ENCODE measurements at regions not wholly inside any gene's neighbourhood (a gene's known extent, or its start where the extent isn't known, plus 50 kb on each side); places are given as distances from the start of the nearest gene placed in this dataset.

GRCh38 chr4:44927399-44928380 is 201.3 kb upstream of the GNPDA2 start:
- DNase-seq, result peak; percentile 55 to 71

GRCh38 chr4:44916411-44916810 is 190.1 kb upstream of the GNPDA2 start:
- no peak for DNase-seq

DNA sequence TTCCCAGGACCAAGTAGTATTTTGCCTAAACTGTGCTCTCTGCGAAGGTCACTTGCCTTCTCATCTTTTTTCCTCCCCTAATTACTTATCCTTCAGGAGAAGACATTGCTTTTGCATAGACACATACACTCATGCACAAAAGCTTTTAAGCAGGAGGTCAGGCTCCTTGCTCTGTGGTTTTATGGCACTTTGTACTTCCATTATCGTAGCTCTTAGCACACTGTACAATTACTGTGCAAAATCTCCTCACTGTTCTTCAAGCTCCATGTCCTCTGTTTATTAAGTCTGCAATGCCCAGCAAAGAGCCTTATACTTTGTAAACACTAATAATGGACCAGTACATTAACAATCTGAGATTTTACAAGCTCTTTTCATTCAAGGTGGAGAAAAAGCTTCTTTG is 188.4 kb upstream of the GNPDA2 start:
- DNase-seq, result no peak

DNA sequence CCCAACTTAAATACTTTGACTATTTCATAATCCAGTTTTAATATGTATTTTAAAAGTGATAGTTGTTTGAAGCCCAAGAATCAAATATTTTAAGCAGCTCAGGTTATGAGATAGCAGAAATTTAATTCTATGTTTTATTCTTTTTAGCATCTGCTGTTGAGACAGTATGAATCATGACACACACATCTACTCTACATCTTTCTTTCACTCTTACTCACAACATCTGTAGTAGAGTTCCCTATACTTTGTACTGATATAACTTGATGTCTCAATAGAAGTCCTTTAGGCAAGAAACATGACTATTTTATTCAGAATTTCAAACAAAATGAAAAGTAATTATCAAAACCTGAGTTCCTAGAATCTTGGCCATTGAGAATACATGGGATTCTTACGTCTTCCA is 187.9 kb upstream of the GNPDA2 start:
- DNase-seq, result no peak

GRCh38 chr4:44912980-44913379 is 186.6 kb upstream of the GNPDA2 start:
- DNase-seq, result no peak

DNA sequence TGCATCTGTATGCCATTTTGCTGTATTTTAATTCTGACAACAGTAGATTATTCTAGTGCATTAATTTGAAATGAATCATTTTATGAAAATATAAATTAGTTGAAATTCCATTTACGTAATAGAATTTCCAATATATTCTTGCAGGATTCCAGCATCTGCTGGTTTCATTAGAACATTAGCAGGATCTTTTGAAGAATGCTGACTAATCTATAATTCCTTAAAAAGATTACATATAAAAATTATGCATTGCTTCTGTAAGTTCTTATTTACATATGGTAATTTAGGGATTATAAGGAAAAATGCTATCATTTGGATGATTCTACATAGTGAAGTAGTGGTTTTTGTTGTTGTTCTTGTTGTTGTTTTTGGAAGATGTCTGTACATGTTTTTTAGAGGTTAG is 182.2 kb upstream of the GNPDA2 start:
- DNase-seq, result no peak

DNA sequence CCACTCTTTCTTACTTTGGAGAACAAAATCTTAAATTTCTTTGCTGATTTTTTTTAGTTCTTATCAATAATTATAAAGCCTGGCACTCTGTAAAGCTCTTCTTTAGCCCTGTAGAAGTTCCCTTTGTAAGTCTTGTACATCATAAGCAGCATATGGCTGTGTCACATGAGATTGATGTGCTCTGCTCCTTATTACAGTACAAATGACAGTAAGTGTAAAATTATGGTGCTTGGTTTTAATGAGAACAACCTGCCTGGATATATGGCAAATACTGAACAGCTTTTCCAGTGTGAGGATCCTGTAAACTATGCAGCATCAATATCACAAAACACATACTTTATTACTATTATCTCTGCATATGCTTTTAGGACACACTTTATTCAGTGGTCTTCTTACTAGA is 145.9 kb upstream of the GNPDA2 start:
- DNase-seq, result no peak

DNA sequence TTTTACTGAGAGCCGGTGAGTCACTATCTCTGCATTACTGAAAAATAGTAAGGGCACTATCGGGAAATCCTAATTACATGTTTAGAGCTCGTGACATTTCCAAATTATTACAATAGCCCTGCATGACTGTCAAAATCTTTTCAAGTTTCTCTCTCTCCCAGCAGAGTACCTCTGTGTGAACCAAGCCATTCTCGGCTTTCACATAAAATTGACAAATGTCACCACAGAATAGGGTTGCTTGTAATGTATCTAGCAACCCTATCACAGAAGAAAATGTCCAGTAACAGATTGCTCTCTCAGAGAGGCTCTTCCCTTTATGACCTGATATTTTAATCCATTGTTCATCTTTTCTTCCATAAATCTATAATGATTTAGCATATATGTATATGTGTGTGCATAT is 144.8 kb upstream of the GNPDA2 start:
- DNase-seq, result no peak

GRCh38 chr4:44869985-44870384 is 143.6 kb upstream of the GNPDA2 start:
- DNase-seq, result no peak

DNA sequence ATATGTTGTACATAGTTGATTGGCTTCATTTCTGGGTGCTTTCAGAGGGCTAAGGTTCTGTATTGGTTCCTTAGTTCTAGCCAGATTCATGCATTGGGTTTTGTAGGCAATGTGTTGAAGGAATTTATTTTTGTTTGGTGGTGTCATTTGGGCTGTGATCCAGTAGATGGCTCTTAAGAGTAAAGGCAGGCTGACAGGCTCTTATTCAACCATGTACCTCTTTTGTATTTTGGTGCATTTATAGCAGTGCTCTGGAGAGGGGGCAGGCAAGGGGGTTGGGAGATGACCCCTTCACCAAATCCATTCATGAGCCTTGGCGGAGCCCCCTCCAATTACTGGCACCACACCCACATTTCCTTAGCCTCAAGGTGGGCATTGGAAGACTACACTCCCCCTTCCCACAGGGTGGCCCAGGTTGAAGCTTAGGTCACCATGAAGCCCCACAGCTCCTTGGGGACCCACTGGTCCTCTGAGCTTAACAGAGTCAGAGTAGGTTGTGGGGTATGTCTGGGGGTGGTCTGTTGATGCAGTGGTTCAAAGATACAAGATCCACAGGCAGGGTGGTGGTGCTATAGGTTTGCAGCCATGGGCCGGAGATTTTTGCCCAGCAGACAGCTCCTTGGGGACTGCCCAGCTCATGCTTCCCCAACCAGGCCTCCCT is 143.0 kb upstream of the GNPDA2 start:
- no peak for DNase-seq

GRCh38 chr4:44861756-44862155 is 135.4 kb upstream of the GNPDA2 start:
- DNase-seq, result no peak

DNA sequence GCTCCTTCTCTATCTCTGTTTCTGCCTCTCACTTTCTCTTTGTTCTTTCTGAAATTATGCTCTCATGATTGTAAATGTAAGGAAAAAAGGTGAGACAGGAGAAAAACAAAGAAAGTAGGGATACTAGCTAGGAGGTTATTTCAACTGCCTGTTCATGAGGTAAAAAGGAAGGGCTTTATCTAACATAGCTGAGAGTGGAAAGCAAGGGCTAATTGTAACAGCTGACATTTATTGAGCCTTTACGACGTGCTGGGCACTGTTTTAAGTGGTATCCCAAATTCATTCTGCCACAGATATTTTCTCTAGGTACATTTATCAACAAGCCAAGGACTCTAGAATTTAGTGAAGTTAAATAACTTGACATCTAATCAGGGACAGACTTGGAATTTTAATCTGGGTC is 133.1 kb upstream of the GNPDA2 start:
- no peak for DNase-seq

DNA sequence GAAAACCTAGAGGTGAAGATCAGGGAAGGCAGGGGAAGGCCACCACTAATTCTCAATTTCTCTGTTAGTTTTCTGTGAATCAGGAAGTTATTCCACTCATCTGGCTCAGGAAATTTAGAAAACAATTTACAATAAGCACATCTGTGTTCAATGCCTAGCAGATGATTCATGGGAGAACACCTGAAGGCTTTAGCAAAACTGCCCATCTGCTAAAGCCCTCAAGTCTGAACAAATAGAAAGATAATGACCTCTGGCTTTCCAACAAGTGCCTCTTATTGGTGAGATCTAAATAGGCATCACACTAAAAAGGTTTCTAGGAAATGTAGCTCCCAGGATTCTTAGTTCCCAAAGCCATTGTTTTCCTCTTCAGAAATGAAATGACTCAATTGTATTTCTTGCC is 122.1 kb upstream of the GNPDA2 start:
- no peak for DNase-seq

DNA sequence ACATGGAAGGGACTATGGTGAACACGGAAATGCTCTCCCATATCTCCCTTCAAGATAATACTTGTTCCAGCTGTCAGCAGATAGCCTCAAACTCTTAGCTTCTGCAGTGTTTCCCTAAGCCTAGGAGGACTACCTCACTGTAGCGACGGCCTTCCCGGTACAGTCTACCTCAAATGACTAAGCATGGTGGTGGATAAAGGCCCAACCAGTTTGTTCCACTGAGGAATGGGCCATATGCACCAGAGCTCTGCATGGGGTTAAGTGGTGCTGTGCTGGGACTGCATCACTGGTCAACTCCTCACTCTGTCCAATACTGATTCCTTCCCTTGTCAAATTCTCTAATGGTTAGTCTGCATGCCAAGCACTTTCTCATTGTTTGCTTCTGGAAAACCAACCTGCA is 119.6 kb upstream of the GNPDA2 start:
- no peak for DNase-seq

GRCh38 chr4:44845309-44845708 is 119.0 kb upstream of the GNPDA2 start:
- DNase-seq, result no peak

GRCh38 chr4:44842531-44842930 is 116.2 kb upstream of the GNPDA2 start:
- DNase-seq, result no peak

DNA sequence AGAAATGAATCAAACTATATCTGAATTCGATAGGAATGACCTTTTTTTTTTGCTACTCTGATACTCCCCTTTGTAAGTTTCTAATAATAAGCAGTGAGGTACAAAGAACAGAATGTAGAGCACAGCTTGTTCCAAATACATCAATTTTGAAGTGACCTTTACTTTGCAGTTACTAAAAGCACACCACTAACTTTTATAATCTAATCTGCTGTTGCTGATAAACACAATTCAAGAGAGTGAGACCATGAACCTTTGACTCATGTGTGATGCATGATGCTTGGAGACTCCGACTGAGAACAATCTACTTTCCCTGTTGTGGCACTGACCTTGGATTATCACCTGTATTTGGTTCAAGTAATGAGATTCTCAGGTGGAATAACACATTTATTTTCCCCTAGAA is 91.6 kb upstream of the GNPDA2 start:
- DNase-seq, result no peak

- DNase-seq, result no peak
Observed at GRCh38 chr4:44806071-44806470, 79.7 kb upstream of the GNPDA2 start.

DNA sequence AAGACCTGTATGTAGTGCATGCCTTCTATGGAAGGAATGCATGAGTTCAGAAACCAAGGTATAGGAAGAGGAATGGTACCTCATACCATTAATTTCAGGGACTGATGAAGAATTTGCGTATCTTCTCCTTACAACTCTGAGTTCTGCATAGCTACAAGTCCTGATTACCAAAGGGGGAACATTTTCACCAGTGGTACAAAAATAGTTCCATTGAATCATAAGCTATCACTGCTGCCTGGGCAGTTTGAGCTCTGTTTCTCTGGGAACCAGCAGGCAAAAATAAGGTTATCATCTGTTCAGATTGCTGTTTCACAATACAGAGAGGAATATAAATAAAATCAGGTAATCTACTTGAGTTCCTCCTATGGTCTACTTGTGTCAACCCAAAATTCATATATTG is 77.9 kb upstream of the GNPDA2 start:
- no peak for DNase-seq

DNA sequence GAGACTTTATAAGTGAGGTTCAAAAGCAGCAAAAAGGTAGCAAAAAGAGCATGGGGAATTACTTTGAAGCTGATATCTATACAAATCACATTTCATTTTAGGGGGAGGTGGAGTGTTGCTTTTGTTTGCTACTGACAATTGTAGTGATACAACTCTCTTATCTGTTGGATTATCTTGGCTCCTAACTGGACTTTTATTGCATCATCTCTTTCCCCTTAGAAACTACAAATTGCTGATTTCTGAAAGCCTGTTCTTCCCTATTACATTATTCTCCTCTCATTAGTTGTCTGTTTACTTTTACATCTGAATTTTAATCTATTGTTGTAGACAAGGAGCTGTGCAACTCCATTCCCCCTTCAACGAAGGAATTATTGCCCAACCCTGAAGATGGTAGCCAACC is 75.0 kb upstream of the GNPDA2 start:
- no peak for DNase-seq

- no peak for DNase-seq
Observed at GRCh38 chr4:44791831-44792230, 65.5 kb upstream of the GNPDA2 start.

DNA sequence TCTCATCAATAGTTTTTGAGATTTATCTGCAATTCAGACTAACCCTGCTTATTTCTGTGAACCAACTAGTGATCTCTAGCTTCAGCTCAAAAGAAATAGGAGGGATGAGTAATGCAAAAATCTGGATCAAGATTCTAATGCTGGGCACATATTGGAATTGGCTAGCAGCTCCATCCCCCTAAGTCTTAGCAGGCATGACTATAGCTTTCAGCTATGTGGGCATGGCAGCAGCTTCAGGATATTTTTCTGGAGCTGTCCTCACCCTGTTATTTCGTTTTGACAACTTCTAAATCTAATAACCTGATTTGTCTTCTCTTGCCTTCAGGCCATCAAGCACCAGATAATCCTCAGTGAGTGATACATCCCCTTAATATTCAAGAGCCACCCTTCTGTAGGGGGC is 50.8 kb upstream of the GNPDA2 start:
- no peak for DNase-seq
